ENCODE measurements at regions not wholly inside any gene's neighbourhood (a gene's known extent, or its start where the extent isn't known, plus 50 kb on each side); places are given as distances from the start of the nearest gene placed in this dataset.

DNA sequence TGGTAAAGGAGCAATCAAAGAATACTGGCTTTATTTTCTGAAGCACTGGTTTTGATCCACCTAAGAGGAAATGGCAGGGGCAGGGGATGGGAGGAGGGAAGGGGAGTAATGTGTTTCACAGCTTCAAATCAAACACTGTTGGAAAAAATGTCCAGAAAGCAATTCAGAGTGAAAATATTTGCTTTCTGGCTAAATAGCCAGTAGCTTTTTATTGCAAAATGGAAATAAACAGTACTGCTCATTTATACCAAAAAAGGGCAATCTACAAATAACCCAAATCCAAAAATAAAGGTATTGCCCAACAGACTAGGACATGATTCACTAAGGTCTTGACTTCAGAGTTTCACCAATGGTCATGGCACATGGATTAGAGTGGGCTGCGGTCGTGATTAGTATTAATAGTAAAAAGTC lies 279.3 kb upstream of the THBS1 start:
- Histone ChIP-seq H3K4me1 (peaks cover 0 to 4% (median 0%) of the 10 kb centered on the region in 9 donors), H3K9me3 (peaks cover 0 to under 1% (median 0%) of the 10 kb centered on the region in 11 donors), H3K27ac (peak overlapping the region in 1 of 10 donors; percentile 12), H3K4me3 (no peak overlapping the region), H3K27me3 (peaks cover 0 to 16% (median 0%) of the 10 kb centered on the region in 7 donors), H3K36me3 (no peaks in the 10 kb centered on the region)
- DNase-seq (no peak), ATAC-seq (peak in 1 of 8 donors; percentile 70)
- TF ChIP-seq, protein P1, sequence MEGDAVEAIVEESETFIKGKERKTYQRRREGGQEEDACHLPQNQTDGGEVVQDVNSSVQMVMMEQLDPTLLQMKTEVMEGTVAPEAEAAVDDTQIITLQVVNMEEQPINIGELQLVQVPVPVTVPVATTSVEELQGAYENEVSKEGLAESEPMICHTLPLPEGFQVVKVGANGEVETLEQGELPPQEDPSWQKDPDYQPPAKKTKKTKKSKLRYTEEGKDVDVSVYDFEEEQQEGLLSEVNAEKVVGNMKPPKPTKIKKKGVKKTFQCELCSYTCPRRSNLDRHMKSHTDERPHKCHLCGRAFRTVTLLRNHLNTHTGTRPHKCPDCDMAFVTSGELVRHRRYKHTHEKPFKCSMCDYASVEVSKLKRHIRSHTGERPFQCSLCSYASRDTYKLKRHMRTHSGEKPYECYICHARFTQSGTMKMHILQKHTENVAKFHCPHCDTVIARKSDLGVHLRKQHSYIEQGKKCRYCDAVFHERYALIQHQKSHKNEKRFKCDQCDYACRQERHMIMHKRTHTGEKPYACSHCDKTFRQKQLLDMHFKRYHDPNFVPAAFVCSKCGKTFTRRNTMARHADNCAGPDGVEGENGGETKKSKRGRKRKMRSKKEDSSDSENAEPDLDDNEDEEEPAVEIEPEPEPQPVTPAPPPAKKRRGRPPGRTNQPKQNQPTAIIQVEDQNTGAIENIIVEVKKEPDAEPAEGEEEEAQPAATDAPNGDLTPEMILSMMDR (IDR thresholded peaks at IDR 0.05), result no peak
- WGBS, 2 donors, result 86 to 97% methylated on average over 2 of the region's 2 CpGs
- intact Hi-C loops (cut with DNase I), result no loop called here

DNA sequence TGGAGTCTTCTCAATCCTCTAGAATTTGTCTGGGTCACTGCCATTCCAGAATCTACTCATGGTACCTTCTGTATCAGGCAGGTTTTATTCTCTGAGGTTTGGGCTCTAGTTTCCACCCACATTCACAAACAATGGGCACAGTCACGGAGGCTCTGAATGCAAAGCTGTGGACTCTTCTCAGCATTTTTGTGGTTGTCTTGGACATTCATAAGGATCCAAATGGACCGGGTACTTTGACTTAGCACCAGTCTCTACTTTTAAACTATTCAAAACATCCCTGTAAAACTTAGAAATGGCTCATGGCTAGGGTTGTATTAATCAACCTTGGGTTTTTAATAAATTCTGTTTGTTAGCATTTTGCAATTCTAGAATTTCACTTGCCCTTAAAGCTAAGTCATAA lies 277.9 kb upstream of the THBS1 start:
- no peak overlapping the region for H3K27ac ChIP-seq
- H3K4me3 ChIP-seq, result no peak overlapping the region
- ATAC-seq, result no peak
- peaks cover 0 to 8% (median 0%) of the 10 kb centered on the region in 11 donors for H3K9me3 ChIP-seq
- TF ChIP-seq, protein P1 (IDR thresholded peaks at IDR 0.05), result no peak
- H3K27me3 ChIP-seq, result peaks cover 0 to 20% (median 0%) of the 10 kb centered on the region in 7 donors
- DNase-seq, result no peak
- WGBS, 2 donors, result 89 to 95% methylated on average over 2 of the region's 2 CpGs
- no peaks in the 10 kb centered on the region for H3K36me3 ChIP-seq
- intact Hi-C loops (cut with DNase I), result no loop called here
- peaks cover 0 to 4% (median 0%) of the 10 kb centered on the region in 9 donors for H3K4me1 ChIP-seq

DNA sequence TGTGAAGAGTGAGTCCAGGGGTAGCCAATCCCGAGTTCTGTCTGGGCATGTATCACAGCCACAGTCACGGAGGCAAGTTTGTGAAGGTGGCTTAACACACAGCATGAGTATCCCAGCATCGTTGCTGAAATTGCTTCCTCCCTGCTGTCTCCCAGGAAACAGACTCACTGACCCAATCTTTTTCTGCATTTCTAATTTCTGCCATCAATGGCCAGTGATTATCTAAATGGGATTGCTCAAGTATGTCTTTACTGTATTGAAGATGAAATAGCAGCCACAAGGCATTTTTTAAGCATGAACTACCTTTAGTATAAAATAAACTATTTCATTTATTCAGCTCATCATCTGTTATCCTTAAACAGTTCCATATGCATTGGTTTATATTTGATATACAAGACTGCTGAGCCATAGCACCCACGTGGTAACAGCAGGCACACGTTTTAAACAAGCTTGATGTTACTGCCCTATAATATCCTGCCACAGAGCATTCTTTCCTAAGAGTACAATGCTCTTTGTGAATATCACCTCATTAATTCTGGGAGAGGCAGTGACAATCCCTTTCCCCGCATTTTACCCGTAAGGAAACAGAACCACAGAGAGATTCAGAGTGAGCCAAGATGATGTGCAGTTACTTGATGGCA lies 276.6 kb upstream of the THBS1 start:
- TF ChIP-seq, protein P1 (IDR thresholded peaks at IDR 0.05), result no peak
- ATAC-seq (no peak), DNase-seq (no peak)
- Histone ChIP-seq H3K27me3 (peaks cover 0 to 20% (median 0%) of the 10 kb centered on the region in 7 donors), H3K9me3 (peaks cover 0 to 8% (median 0%) of the 10 kb centered on the region in 11 donors), H3K4me1 (peaks cover 0 to 4% (median 0%) of the 10 kb centered on the region in 9 donors), H3K4me3 (no peak overlapping the region), H3K36me3 (no peaks in the 10 kb centered on the region), H3K27ac (no peak overlapping the region)
- 77 to 87% methylated on average over 7 of the region's 7 CpGs for WGBS, 2 donors
- intact Hi-C loops (cut with DNase I), result no loop called here

DNA sequence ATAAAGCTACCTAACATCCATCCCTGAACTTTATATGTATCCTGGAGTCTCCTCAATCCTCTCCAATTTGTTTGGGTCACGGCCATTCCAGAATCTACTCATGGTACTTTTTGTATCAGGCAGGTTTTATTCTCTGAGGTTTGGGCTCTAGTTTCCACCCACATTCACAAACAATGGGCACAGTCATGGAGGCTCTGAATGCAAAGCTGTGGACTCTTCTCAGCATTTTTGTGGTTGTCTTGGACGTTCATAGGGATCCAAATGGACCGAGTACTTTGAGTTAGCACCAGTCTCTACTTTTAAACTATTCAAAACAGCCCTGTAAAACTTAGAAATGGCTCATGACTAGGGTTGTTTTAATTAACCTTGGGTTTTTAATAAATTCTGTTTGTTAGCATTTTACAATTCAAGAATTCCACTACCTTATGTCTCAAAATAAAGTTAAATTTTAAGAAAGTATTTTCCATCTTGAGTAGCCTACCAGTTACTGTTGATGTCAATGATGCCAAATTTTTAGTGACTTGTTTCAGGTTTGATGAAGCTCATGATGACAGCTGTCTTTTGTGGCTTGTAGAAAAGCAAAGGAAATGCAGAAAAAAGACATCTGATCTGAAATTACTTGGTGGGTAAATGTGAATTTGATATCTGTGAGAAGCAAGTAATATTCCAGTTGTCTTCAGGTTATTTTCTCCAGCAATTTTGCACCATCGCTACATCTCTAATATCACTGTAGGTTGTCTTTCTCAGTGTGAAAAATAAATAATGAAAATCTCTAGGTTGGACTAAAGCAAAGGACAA lies 275.7 kb upstream of the THBS1 start:
- Histone ChIP-seq H3K4me3 (no peak overlapping the region), H3K9me3 (peaks cover 0 to 8% (median 0%) of the 10 kb centered on the region in 11 donors), H3K36me3 (no peaks in the 10 kb centered on the region), H3K27me3 (peaks cover 0 to 20% (median 0%) of the 10 kb centered on the region in 7 donors), H3K27ac (no peak overlapping the region), H3K4me1 (peaks cover 0 to 4% (median 0%) of the 10 kb centered on the region in 9 donors)
- TF ChIP-seq, protein P1 (IDR thresholded peaks at IDR 0.05), result no peak
- WGBS, 2 donors, result 90 to 92% methylated on average over 4 of the region's 4 CpGs
- no peak for ATAC-seq
- DNase-seq, result no peak
- intact Hi-C loops (cut with DNase I), result no loop called here

Data from heart right ventricle (tissue), 16 donors.